Adipocyte (in vitro differentiated cells): ENCODE measurements at regions not wholly inside any gene's neighbourhood (a gene's known extent, or its start where the extent isn't known, plus 50 kb on each side); places are given as distances from the start of the nearest gene placed in this dataset.

Experiments
- DNase-seq: peaks from one replicate; pipeline ENCODE4 v3.0.0-alpha.2; 2015; ENCODE audit warnings: low read depth
- H3K27me3 ChIP-seq: replicated peaks from 2 replicates; pipeline ENCODE4 v1.7.0; 2013; ENCODE audit warnings: mild to moderate bottlenecking, low read length, moderate library complexity; ENCODE audit not compliant: control insufficient read depth, insufficient read depth
- H3K36me3 ChIP-seq: 2 replicates; pipeline ENCODE4 v1.7.0; 2013; ENCODE audit warnings: low read length, mild to moderate bottlenecking, moderate library complexity; ENCODE audit not compliant: control insufficient read depth, insufficient read depth, severe bottlenecking
- H3K4me1 ChIP-seq: 2 replicates; pipeline ENCODE4 v1.7.0; 2013; ENCODE audit warnings: mild to moderate bottlenecking, low read length, moderate library complexity; ENCODE audit not compliant: control insufficient read depth, insufficient read depth
- H3K4me3 ChIP-seq: 2 replicates; pipeline ENCODE4 v1.7.0; 2013; ENCODE audit warnings: mild to moderate bottlenecking, low read length, moderate library complexity
- H3K9ac ChIP-seq: 2 replicates; pipeline ENCODE4 v1.7.0; 2013; ENCODE audit warnings: mild to moderate bottlenecking, low read length, moderate library complexity
- H3K9me3 ChIP-seq: 2 replicates; pipeline ENCODE4 v1.7.0; 2013; ENCODE audit warnings: mild to moderate bottlenecking, low read length, moderate library complexity; ENCODE audit not compliant: control insufficient read depth

GRCh38 chr5:107293541-107294210, 377.1 kb downstream of the EFNA5 start:
- Histone ChIP-seq H3K9me3 (no peaks in the 10 kb centered on the region), H3K4me3 (no peak overlapping the region), H3K36me3 (no peaks in the 10 kb centered on the region), H3K27me3 (no peaks in the 10 kb centered on the region), H3K9ac (no peak overlapping the region), H3K4me1 (peaks cover 3% of the 10 kb centered on the region)
- no peak for DNase-seq

- no peak for DNase-seq
- H3K36me3 ChIP-seq = no peaks in the 10 kb centered on the region
- no peaks in the 10 kb centered on the region for H3K9me3 ChIP-seq
- no peak overlapping the region for H3K9ac ChIP-seq
- H3K4me3 ChIP-seq = no peak overlapping the region
- H3K4me1 ChIP-seq = peaks cover 3% of the 10 kb centered on the region
- H3K27me3 ChIP-seq = no peaks in the 10 kb centered on the region
Measured at GRCh38 chr5:107291866-107292265, 378.9 kb downstream of the EFNA5 start.

GRCh38 chr5:107290780-107291398, 379.8 kb downstream of the EFNA5 start:
- no peaks in the 10 kb centered on the region for H3K36me3 ChIP-seq
- H3K4me3 ChIP-seq = no peak overlapping the region
- H3K27me3 ChIP-seq = no peaks in the 10 kb centered on the region
- H3K9me3 ChIP-seq = no peaks in the 10 kb centered on the region
- DNase-seq = no peak
- peaks cover 3% of the 10 kb centered on the region for H3K4me1 ChIP-seq
- H3K9ac ChIP-seq = no peak overlapping the region

GRCh38 chr5:107289030-107289714, 381.6 kb downstream of the EFNA5 start:
- no peaks in the 10 kb centered on the region for H3K27me3 ChIP-seq
- no peak overlapping the region for H3K9ac ChIP-seq
- no peak for DNase-seq
- no peaks in the 10 kb centered on the region for H3K4me1 ChIP-seq
- H3K9me3 ChIP-seq = no peaks in the 10 kb centered on the region
- no peak overlapping the region for H3K4me3 ChIP-seq
- H3K36me3 ChIP-seq = no peaks in the 10 kb centered on the region

- no peak for DNase-seq
- H3K4me1 ChIP-seq = peaks cover 11% of the 10 kb centered on the region
- no peaks in the 10 kb centered on the region for H3K36me3 ChIP-seq
- H3K9me3 ChIP-seq = no peaks in the 10 kb centered on the region
- H3K27me3 ChIP-seq = no peaks in the 10 kb centered on the region
- H3K9ac ChIP-seq = no peak overlapping the region
- H3K4me3 ChIP-seq = no peak overlapping the region
Measured at GRCh38 chr5:107286447-107287098, 384.2 kb downstream of the EFNA5 start.

GRCh38 chr5:107285772-107286171, 385.0 kb downstream of the EFNA5 start:
- Histone ChIP-seq H3K36me3 (no peaks in the 10 kb centered on the region), H3K27me3 (no peaks in the 10 kb centered on the region), H3K9ac (no peak overlapping the region), H3K9me3 (no peaks in the 10 kb centered on the region), H3K4me1 (peaks cover 14% of the 10 kb centered on the region), H3K4me3 (no peak overlapping the region)
- DNase-seq = no peak

- H3K4me1 ChIP-seq = peaks cover 14% of the 10 kb centered on the region
- no peak for DNase-seq
- no peak overlapping the region for H3K4me3 ChIP-seq
Measured at GRCh38 chr5:107284822-107285525, 385.8 kb downstream of the EFNA5 start.

GRCh38 chr5:107282061-107282460, 388.7 kb downstream of the EFNA5 start:
- Histone ChIP-seq H3K4me3 (no peak overlapping the region), H3K4me1 (peaks cover 14% of the 10 kb centered on the region), H3K9me3 (no peaks in the 10 kb centered on the region), H3K9ac (no peak overlapping the region), H3K27me3 (no peaks in the 10 kb centered on the region), H3K36me3 (no peaks in the 10 kb centered on the region)
- DNase-seq = peak; percentile 29

More at GRCh38 chr5:107284822-107285525, 385.8 kb downstream of the EFNA5 start:
- H3K36me3 ChIP-seq = no peaks in the 10 kb centered on the region
- no peaks in the 10 kb centered on the region for H3K9me3 ChIP-seq
- H3K9ac ChIP-seq = no peak overlapping the region
- no peaks in the 10 kb centered on the region for H3K27me3 ChIP-seq

- Histone ChIP-seq H3K9me3 (no peaks in the 10 kb centered on the region), H3K9ac (no peak overlapping the region)
Measured at GRCh38 chr5:107278774-107279173, 392.0 kb downstream of the EFNA5 start.

GRCh38 chr5:107277485-107278125, 393.1 kb downstream of the EFNA5 start:
- no peaks in the 10 kb centered on the region for H3K27me3 ChIP-seq
- no peak overlapping the region for H3K9ac ChIP-seq
- peaks cover 24% of the 10 kb centered on the region for H3K4me1 ChIP-seq
- no peak for DNase-seq
- H3K4me3 ChIP-seq = no peak overlapping the region
- H3K9me3 ChIP-seq = no peaks in the 10 kb centered on the region
- H3K36me3 ChIP-seq = no peaks in the 10 kb centered on the region

More at GRCh38 chr5:107278774-107279173, 392.0 kb downstream of the EFNA5 start:
- Histone ChIP-seq H3K4me3 (no peak overlapping the region), H3K27me3 (no peaks in the 10 kb centered on the region), H3K36me3 (no peaks in the 10 kb centered on the region), H3K4me1 (peaks cover 25% of the 10 kb centered on the region)
- no peak for DNase-seq
